ENCODE measurements at regions not wholly inside any gene's neighbourhood (a gene's known extent, or its start where the extent isn't known, plus 50 kb on each side); places are given as distances from the start of the nearest gene placed in this dataset.

GRCh38 chr14:56888274-56888673 is 78.0 kb upstream of the OTX2 start:
- Histone ChIP-seq H3K4me3 (no peak overlapping the region), H3K27ac (no peak overlapping the region), H3K27me3 (peaks cover 0 to 5% (median 0%) of the 10 kb centered on the region in 3 donors), H3K36me3 (no peaks in the 10 kb centered on the region), H3K9me3 (no peaks in the 10 kb centered on the region), H3K4me1 (no peaks in the 10 kb centered on the region)
- intact Hi-C loops (cut with DNase I; ENCODE audit: low total_unique reads) (no loop called here), in situ Hi-C loops (cut with MboI; ENCODE audit: low sequenced_read_pairs in 4 of 4) (no loop called here)
- TF ChIP-seq CTCF (IDR thresholded peaks at IDR 0.05 in 4 of 5, conservative IDR thresholded peaks at IDR 0.05 in 1 of 5) = no peak
- no peak for TF ChIP-seq POLR2A (IDR thresholded peaks at IDR 0.05)
- DNase-seq (no peak), ATAC-seq (no peak)

- Histone ChIP-seq H3K9me3 (no peaks in the 10 kb centered on the region), H3K27me3 (peaks cover 0 to 5% (median 0%) of the 10 kb centered on the region in 3 donors), H3K4me3 (no peak overlapping the region), H3K27ac (no peak overlapping the region), H3K36me3 (no peaks in the 10 kb centered on the region), H3K4me1 (no peaks in the 10 kb centered on the region)
- TF ChIP-seq CTCF (IDR thresholded peaks at IDR 0.05 in 4 of 5, conservative IDR thresholded peaks at IDR 0.05 in 1 of 5) = no peak
- no peak for TF ChIP-seq POLR2A (IDR thresholded peaks at IDR 0.05)
- no peak for ATAC-seq
- DNase-seq = no peak
- intact Hi-C loops (cut with DNase I; ENCODE audit: low total_unique reads) = no loop called here
- in situ Hi-C loops (cut with MboI; ENCODE audit: low sequenced_read_pairs in 4 of 4) = no loop called here
These were observed 76.9 kb upstream of the OTX2 start for GRCh38 chr14:56887216-56887615.

- H3K27ac ChIP-seq = no peak overlapping the region
- DNase-seq (no peak), ATAC-seq (no peak)
- H3K4me3 ChIP-seq = no peak overlapping the region
- no peak for TF ChIP-seq POLR2A (IDR thresholded peaks at IDR 0.05)
- TF ChIP-seq CTCF (IDR thresholded peaks at IDR 0.05 in 4 of 5, conservative IDR thresholded peaks at IDR 0.05 in 1 of 5) = no peak
- no peaks in the 10 kb centered on the region for H3K9me3 ChIP-seq
- intact Hi-C loops (cut with DNase I; ENCODE audit: low total_unique reads) = no loop called here
- peaks cover 0 to 5% (median 0%) of the 10 kb centered on the region in 3 donors for H3K27me3 ChIP-seq
- H3K36me3 ChIP-seq = no peaks in the 10 kb centered on the region
- H3K4me1 ChIP-seq = no peaks in the 10 kb centered on the region
- in situ Hi-C loops (cut with MboI; ENCODE audit: low sequenced_read_pairs in 4 of 4) = no loop called here
These were observed 76.3 kb upstream of the OTX2 start for GRCh38 chr14:56886471-56887062.

- DNase-seq = no peak
- Histone ChIP-seq H3K4me3 (no peak overlapping the region), H3K9me3 (no peaks in the 10 kb centered on the region), H3K27ac (no peak overlapping the region), H3K36me3 (no peaks in the 10 kb centered on the region), H3K4me1 (no peaks in the 10 kb centered on the region), H3K27me3 (peaks cover 0 to 5% (median 0%) of the 10 kb centered on the region in 3 donors)
- ATAC-seq = no peak
- TF ChIP-seq POLR2A (IDR thresholded peaks at IDR 0.05) (no peak), CTCF (IDR thresholded peaks at IDR 0.05 in 4 of 5, conservative IDR thresholded peaks at IDR 0.05 in 1 of 5) (no peak)
- in situ Hi-C loops (cut with MboI; ENCODE audit: low sequenced_read_pairs in 4 of 4) (no loop called here), intact Hi-C loops (cut with DNase I; ENCODE audit: low total_unique reads) (no loop called here)
These were observed 75.5 kb upstream of the OTX2 start for GRCh38 chr14:56885825-56886224.

- Histone ChIP-seq H3K27me3 (peaks cover 0 to 5% (median 0%) of the 10 kb centered on the region in 3 donors), H3K36me3 (no peaks in the 10 kb centered on the region), H3K4me1 (no peaks in the 10 kb centered on the region), H3K9me3 (no peaks in the 10 kb centered on the region), H3K4me3 (no peak overlapping the region), H3K27ac (no peak overlapping the region)
- DNase-seq (no peak), ATAC-seq (no peak)
- in situ Hi-C loops (cut with MboI; ENCODE audit: low sequenced_read_pairs in 4 of 4) (no loop called here), intact Hi-C loops (cut with DNase I; ENCODE audit: low total_unique reads) (no loop called here)
- TF ChIP-seq POLR2A (IDR thresholded peaks at IDR 0.05) = no peak
- no peak for TF ChIP-seq CTCF (IDR thresholded peaks at IDR 0.05 in 4 of 5, conservative IDR thresholded peaks at IDR 0.05 in 1 of 5)
These were observed 74.3 kb upstream of the OTX2 start for GRCh38 chr14:56884617-56885016.

All from gastrocnemius medialis (tissue), 4 donors.